Stromal cell of bone marrow (primary cell): ENCODE measurements at regions not wholly inside any gene's neighbourhood (a gene's known extent, or its start where the extent isn't known, plus 50 kb on each side); places are given as distances from the start of the nearest gene placed in this dataset.
"Not testable (repeated sequence)": the region's sequence is repeated elsewhere in the genome, so short reads cannot be mapped to it uniquely, and the experiment has no call there.

Experiments used
- DNase-seq: peaks from one replicate; pipeline ENCODE4 v3.0.0-alpha.2; 2012; ENCODE audit warnings: low read depth

DNA sequence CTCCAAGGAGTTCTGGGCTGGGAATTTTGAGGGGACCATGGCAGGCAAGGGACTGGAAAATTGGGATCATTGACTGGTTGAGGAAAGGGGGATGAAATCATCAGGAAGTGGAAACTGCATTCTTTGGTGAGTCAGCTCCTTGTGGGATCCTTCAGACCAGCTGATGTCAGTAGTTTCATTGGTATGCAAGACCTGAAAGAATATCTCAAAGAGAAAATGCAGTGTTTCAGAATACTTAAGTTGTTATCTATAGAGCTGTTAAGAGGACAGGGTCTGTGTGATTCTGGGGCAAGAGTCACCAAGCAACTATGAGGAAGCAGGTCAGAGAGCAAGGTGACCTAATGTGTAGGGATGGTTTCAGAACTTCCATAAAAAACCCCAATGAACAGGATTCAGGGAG, 595.9 kb upstream of the AUTS2 start:
- peak; percentile 68 for DNase-seq

- DNase-seq: no peak
Measured at GRCh38 chr7:69012149-69012548, 586.1 kb upstream of the AUTS2 start.

GRCh38 chr7:69017208-69017607, 581.1 kb upstream of the AUTS2 start:
- DNase-seq: no peak

- DNase-seq: no peak
Measured at GRCh38 chr7:69018200-69018599, 580.1 kb upstream of the AUTS2 start.

GRCh38 chr7:69019437-69019836, 578.8 kb upstream of the AUTS2 start:
- DNase-seq: no peak

DNA sequence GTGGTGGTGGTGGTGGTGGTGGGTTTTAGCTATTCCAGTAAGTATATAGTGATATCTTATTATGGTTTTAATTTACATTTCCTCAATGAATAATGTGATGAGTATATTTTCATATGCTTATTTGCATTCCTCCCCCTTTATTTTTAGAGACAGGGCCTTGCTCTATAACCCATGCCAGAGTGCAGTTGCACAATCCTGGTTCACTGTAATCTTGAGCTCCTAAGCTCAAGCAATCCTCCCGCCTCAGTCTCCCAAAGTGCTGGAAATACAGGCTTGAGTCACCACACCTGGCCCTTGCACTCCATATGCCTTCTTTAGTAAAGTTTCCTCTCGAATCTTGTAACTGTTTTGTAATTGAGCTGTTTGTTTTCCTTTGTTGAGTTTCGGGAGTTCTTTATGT, 577.7 kb upstream of the AUTS2 start:
- no peak for DNase-seq

GRCh38 chr7:69025249-69025648, 573.0 kb upstream of the AUTS2 start:
- DNase-seq: no peak

- no peak for DNase-seq
Measured at GRCh38 chr7:69032848-69033247, 565.4 kb upstream of the AUTS2 start.

DNA sequence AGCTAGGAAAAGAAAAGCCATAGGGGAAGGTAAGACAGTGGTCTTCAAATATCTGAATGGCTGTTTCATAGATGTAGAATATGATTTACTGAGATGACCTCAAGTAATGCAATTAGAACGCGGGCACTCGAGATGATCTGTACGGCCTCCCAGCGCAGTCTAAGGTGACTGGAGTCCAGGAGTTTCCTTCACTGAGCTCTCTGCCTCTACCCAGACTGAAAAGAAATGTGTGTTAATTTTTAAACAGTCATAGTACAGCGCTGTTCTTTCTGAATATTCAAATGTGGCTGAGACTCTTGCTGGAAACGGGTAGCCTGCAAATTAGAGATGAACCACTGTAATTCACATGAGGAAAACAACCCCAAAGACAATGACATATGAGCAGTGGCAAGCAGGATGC, 562.4 kb upstream of the AUTS2 start:
- no peak for DNase-seq

DNA sequence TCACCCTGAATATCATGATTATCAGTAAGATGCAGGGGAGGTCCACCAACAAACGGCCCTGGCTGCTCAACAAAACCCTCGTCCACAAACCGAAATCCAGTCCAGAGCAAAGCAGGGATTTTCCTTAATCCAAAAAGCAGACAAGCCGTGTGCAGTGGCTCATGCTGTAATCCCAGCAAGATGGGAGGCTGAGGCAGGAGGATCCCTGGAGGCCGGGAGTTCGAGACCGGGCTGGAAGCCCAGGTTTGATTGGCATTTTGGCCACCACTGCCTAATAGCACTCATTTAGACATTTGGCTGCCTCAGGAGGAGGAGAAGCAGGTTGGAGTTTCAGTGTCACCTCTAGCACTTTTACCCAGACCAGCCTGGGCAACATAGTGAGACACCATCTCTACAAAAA, 562.0 kb upstream of the AUTS2 start:
- DNase-seq: no peak

- DNase-seq: no peak
Measured at GRCh38 chr7:69038915-69039314, 559.4 kb upstream of the AUTS2 start.

DNA sequence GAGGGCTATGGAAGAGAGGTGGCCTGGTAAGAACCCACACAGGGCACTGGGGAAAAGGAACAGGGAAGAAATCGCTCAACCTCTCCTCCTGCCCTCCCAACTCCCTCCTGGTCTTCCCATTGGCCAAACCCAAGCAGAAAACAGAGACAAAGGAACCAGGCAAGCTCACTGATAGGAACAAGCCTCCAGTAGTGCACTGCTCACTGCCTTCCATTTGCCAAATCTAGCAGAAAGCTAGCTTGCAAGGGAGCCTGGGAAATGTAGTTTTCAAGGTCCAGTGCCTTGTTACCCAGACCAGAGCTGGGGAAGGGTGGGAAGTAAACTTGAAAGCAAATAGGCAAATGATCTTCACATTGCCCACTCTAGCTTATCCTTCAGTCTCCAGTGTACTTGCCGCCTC, 556.1 kb upstream of the AUTS2 start:
- DNase-seq: no peak

GRCh38 chr7:69047151-69047754, 551.0 kb upstream of the AUTS2 start:
- DNase-seq: no peak

DNA sequence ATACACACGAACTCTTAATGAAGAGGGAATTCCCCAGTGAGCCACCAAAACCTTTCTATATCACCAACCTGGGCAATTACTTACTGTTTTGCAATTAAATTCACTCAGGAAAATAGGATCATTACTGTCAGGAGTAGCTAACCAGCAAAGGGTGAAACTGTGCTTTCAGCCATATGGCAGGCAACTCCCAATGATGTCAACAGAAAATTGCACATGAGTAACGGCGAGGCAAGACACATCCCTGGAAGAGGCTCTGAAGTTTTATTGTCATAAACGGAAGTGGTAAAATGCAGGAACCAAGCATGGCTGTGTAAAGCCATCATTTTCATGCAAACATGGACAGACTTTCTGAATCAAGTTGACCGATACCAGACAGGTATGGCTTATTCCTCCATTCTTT, 548.9 kb upstream of the AUTS2 start:
- peak; percentile 23 for DNase-seq

GRCh38 chr7:69052447-69052846, 545.8 kb upstream of the AUTS2 start:
- DNase-seq: no peak

DNA sequence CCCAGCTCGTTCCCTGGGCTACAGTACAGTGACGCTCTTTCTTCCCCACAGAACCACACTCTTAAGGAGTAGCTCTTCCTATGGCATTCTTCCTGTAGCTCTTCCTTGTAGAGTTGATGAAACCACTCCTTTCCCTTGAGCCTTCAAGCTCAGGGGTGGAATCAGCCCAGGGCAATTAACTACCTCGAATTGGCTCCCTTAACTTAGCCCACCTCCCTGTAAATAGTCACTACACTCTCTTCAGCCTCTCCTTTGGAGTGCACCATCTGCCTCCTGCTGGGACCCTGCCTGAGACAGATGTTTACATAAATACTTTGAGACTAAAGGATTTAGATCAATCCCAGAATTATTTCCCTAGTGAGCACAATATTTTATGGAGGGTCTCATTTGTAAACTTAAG, 537.8 kb upstream of the AUTS2 start:
- DNase-seq: no peak

DNA sequence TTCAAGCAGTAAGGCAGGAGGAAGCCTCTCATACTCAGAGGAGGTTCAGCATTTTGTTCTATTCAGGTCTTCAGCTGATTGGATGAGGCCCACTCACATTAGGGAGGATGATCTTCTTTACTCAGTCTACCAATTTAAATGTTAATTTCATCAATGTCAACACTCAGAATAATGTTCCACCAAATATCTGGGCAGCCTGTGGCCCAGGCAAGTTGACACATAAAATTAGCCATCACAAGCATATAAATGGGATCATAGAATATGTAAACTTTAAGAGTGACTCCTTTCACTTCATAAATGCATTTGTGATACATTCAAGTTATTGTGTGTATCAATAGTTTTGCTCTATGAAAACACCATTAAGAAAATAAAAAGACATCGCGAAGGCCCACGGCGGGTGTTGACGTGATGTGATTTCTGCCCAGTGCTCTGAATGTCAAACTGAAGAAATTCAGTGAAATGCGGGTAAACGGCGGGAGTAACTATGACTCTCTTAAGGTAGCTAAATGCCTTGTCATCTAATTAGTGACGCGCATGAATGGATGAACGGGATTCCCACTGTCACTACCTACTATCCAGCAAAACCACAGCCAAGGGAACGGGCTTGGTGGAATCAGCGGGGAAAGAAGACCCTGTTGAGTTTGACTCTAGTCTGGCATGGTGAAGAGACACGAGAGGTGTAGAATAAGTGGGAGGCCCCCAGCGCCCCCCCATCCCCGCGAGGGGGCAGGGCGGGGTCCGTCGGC, 536.1 kb upstream of the AUTS2 start:
- no peak for DNase-seq

DNA sequence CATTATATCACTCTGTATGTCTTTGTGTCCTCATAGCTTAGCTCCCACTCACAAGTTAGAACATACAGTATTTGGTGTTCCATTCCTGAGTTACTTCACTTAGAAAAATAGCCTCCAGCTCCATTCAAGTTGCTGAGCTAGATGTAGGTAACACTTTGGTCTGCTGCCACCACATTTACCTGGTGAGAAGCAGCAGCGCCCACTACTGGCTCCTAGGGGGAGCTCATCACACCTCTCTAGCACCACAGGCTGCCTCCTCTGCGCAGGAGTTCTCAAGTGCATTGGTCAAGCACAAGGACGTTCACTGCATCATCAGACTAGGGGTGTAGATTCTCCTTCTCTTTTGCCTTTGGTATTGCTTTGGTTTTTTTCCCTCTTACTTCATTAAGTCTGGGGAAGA, 530.9 kb upstream of the AUTS2 start:
- no peak for DNase-seq

DNA sequence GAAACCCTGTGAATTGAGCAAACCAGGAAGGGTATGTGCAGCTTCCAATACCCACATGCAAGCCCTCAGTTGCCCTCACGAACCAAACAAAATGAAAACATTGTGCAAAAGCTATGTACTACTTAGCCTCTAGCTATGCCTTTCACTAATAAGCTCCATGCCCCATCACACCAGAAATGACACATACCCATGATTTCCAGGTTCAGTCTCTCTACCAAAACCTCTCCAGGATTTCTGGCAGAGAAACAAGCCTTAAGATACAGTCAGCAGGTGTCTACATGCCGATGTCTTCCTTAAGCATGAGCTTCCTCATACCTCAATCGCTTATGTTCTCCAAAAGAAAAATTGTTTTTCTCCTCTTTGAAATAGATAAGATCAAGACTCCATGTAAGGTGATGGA, 527.8 kb upstream of the AUTS2 start:
- DNase-seq: no peak

- no peak for DNase-seq
Measured at GRCh38 chr7:69076566-69076965, 521.7 kb upstream of the AUTS2 start.

DNA sequence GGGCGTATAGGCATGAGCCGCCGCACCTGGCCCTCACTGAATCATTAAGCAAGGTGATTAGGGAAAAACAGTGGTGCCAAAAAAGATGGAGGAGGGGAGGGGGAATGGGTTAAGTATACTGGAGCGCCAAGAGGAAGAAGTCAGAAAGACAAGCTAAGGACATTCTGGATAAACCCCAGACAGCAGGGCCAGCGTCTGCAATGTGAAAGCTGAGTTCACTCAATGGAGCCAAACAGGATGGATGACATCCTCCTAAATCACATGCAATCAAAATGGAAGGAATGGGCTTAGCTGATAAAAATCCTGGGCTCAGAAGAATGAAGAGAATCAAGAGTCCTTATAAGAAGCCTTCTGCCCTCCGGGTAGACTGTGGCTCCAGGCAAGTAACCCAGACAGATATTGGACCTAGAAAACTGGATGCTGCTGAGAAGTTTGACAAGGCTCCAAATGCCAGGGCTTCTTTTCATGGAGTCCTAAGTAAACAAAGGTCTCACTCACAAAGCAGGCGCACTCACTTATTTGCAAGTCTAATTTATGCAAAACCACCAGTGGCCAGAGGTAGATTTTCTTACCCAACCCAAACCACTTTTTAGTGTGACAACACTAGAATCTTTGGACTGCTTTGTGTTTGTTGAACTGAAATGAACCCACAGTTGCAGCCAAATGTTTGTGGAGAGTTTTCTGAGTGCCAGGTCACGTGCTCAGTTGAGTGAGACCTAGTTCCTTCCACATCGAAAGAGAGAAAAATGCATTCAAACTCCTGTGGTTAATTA, 519.1 kb upstream of the AUTS2 start:
- DNase-seq: peak; percentile 46

DNA sequence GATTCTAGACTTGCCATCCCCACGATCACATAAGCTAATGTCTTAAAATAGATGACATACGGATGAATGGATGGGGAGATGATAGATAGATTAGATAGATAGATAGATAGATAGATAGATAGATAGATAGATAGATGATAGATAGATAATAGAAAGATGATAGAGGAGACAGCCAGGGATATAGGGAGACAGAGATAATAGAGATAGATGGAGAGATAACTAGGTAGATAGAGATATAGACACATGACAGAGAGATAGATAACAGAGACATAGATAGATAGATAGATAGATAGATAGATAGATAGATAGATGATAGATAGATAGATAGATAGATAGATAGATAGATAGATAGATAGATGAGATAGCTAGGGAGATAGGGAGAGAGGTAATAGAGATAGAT, 511.0 kb upstream of the AUTS2 start:
- DNase-seq: not testable (repeated sequence)

DNA sequence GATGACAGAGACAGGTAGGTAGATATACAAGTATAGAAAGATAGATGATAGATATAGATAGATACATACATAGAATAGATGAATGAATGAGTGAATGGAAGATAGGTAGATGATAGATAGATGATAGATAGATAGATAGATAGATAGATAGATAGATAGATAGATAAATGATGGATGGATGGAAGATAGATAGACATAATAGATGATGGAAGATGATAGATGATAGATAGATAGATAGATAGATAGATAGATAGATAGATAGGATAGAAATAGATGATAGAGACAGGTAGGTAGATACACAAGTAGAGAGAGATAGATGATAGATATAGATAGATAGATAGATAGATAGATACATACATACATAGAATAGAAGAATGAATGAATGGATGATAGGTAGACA, 510.1 kb upstream of the AUTS2 start:
- DNase-seq: no peak
